ENCODE measurements at regions not wholly inside any gene's neighbourhood (a gene's known extent, or its start where the extent isn't known, plus 50 kb on each side); places are given as distances from the start of the nearest gene placed in this dataset.

DNA sequence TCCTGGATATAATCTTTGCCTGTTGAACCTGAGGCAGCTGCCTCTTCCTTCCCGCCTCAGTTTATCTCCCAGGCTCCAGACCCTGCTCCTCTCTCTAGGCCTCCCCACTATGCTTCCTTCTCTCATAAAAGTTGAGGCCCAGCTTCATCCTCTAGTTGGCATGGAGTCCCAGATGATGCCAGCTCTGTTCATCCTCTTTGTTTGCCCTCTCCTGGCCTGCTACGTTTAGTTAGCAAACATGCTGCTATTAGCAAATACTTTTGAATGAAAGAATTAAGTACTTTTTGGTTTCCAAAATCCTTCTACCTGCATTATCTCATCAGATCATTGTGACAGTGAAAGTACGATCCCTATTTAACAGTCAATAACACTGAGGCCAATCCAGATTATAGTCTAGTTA is 472.5 kb downstream of the COG6 start:
- Histone ChIP-seq H3K27ac (no peak overlapping the region), H3K4me3 (no peak overlapping the region), H3K9me3 (no peaks in the 10 kb centered on the region), H3K4me1 (replicated peaks) (no peaks in the 10 kb centered on the region), H3K36me3 (no peaks in the 10 kb centered on the region), H3K27me3 (replicated peaks; ENCODE audit: insufficient read depth) (no peaks in the 10 kb centered on the region)
- WGBS = 78% methylated on average over 3 of the region's 3 CpGs
- intact Hi-C loops (cut with DNase I) = no loop called here
- DNase-seq (ENCODE audit: low spot score) = no peak
- TF ChIP-seq POLR2A (IDR thresholded peaks at IDR 0.05) (no peak), POLR2AphosphoS5 (IDR thresholded peaks at IDR 0.05) (no peak)
- TF ChIP-seq, protein P1, sequence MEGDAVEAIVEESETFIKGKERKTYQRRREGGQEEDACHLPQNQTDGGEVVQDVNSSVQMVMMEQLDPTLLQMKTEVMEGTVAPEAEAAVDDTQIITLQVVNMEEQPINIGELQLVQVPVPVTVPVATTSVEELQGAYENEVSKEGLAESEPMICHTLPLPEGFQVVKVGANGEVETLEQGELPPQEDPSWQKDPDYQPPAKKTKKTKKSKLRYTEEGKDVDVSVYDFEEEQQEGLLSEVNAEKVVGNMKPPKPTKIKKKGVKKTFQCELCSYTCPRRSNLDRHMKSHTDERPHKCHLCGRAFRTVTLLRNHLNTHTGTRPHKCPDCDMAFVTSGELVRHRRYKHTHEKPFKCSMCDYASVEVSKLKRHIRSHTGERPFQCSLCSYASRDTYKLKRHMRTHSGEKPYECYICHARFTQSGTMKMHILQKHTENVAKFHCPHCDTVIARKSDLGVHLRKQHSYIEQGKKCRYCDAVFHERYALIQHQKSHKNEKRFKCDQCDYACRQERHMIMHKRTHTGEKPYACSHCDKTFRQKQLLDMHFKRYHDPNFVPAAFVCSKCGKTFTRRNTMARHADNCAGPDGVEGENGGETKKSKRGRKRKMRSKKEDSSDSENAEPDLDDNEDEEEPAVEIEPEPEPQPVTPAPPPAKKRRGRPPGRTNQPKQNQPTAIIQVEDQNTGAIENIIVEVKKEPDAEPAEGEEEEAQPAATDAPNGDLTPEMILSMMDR (IDR thresholded peaks at IDR 0.05) = no peak

DNA sequence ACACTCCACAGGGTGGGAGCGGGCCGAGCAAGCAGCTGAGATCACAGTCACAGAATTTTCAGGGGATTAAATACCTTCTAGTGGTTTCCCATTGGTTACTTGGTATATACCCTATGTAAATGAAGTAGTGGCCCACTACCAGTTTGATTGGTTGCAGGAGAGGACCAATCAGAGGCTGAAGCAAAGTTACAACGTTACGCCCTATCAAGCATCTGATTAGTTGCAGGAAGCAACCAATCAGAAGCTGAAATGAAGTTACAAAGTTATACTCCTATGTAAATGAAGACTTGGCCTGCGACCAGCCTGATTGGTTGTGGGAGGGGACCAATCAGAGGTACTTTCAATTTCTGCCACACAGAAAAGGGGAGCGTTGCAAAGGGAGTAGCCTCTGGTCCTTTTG is 474.0 kb downstream of the COG6 start:
- no peaks in the 10 kb centered on the region for H3K4me1 ChIP-seq (replicated peaks)
- H3K4me3 ChIP-seq = no peak overlapping the region
- no peaks in the 10 kb centered on the region for H3K27me3 ChIP-seq (replicated peaks; ENCODE audit: insufficient read depth)
- TF ChIP-seq POLR2AphosphoS5 (IDR thresholded peaks at IDR 0.05) (no peak), POLR2A (IDR thresholded peaks at IDR 0.05) (no peak)
- TF ChIP-seq, protein P1 (IDR thresholded peaks at IDR 0.05) = no peak
- no peak for DNase-seq (ENCODE audit: low spot score)
- 94% methylated on average over 6 of the region's 6 CpGs for WGBS
- H3K36me3 ChIP-seq = no peaks in the 10 kb centered on the region
- no peaks in the 10 kb centered on the region for H3K9me3 ChIP-seq
- intact Hi-C loops (cut with DNase I) = no loop called here
- H3K27ac ChIP-seq = no peak overlapping the region

DNA sequence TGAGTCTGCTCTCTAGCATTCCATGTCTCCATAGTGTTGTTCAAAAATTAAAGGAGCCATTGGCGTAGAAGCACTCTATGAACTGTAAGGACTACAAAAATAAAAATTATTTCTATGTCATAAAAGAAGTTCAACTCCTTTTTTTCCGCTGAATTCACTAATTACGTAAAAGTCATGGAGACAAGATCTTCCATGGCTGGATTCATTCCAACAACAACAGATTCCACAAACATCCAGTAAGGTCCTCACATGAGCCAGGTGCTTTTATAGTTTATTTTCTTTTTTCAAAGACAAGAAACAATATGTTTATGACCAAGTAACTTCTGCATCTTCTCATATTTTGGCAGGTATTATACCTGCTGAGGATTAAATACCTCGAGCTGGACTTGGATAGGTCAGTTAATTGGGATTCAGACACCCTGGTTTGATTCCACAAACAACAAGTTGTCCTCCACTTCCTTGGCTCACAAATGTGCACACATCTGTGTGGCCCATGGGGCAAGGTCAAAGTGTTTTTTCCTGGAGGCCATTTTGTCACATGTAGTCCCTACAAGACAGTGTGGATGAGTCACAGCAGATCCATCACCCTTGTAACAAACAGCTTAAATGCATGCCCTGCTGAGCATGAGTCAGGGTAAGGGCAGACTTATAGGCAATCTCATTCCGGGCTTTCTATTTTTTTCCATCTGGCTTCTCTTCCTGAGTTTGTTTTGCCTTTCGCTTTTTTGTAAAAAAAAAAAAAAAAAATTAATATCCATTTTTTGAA is 475.6 kb downstream of the COG6 start:
- Histone ChIP-seq H3K9me3 (no peaks in the 10 kb centered on the region), H3K36me3 (no peaks in the 10 kb centered on the region), H3K27me3 (replicated peaks; ENCODE audit: insufficient read depth) (no peaks in the 10 kb centered on the region), H3K4me3 (no peak overlapping the region), H3K4me1 (replicated peaks) (no peaks in the 10 kb centered on the region), H3K27ac (no peak overlapping the region)
- WGBS = 91% methylated on average over 6 of the region's 6 CpGs
- intact Hi-C loops (cut with DNase I) = loop anchor here (5.0 kb wide), 1 partner anchor 536 kb away; the partner anchor contains the start of gene FOXO1
- no peak for DNase-seq (ENCODE audit: low spot score)
- TF ChIP-seq, protein P1 (IDR thresholded peaks at IDR 0.05) = no peak
- TF ChIP-seq POLR2AphosphoS5 (IDR thresholded peaks at IDR 0.05) (no peak), POLR2A (IDR thresholded peaks at IDR 0.05) (no peak)

DNA sequence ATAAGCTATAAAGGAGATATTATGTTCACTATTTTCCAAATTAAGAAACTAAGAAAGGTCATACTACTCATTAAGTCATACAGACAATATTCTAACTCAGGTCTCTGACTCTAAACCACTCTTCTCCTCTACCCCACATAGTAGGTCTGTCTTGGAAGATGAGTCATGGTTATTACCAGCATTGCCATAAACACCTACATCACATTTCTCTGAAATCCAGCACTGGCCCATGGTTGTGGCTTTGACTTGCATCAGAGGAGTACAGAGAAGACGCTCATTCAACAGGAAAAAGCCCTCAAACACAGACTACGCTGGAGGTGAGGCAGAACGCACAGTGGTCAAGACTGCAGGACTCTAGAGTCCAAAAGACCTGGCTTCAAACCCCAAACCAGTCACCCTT is 476.8 kb downstream of the COG6 start:
- Histone ChIP-seq H3K27me3 (replicated peaks; ENCODE audit: insufficient read depth) (no peaks in the 10 kb centered on the region), H3K4me1 (replicated peaks) (no peaks in the 10 kb centered on the region), H3K4me3 (no peak overlapping the region), H3K9me3 (no peaks in the 10 kb centered on the region), H3K36me3 (no peaks in the 10 kb centered on the region), H3K27ac (no peak overlapping the region)
- TF ChIP-seq POLR2A (IDR thresholded peaks at IDR 0.05) = no peak
- TF ChIP-seq, protein P1 (IDR thresholded peaks at IDR 0.05) = no peak
- TF ChIP-seq POLR2AphosphoS5 (IDR thresholded peaks at IDR 0.05) = no peak
- intact Hi-C loops (cut with DNase I) = loop anchor here (5.0 kb wide), 1 partner anchor 535 kb away; the partner anchor contains the start of gene FOXO1
- WGBS = 96% methylated on average over 3 of the region's 3 CpGs
- DNase-seq (ENCODE audit: low spot score) = no peak

DNA sequence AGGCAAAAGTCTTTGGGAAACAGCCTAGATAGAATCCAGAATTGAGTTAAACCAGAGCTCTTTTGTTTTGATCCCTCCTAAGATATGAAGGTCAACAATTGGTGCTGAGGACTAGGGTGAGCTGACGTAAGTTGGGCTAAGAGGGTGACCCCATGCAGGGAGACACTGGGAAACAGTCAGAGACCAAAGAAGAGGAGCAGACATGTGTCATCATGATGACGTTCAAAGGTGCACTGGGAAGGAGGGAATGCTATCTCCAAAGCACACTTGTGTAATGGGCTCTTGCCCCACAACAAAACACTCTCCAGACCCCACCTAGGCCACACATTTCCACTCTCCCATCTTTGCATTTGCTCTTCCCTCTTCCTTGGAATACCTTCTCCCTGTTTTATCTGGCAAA is 481.4 kb downstream of the COG6 start:
- Histone ChIP-seq H3K4me3 (no peak overlapping the region), H3K9me3 (no peaks in the 10 kb centered on the region), H3K36me3 (no peaks in the 10 kb centered on the region), H3K27ac (no peak overlapping the region), H3K27me3 (replicated peaks; ENCODE audit: insufficient read depth) (no peaks in the 10 kb centered on the region), H3K4me1 (replicated peaks) (no peaks in the 10 kb centered on the region)
- intact Hi-C loops (cut with DNase I) = no loop called here
- 98% methylated on average over 2 of the region's 2 CpGs for WGBS
- no peak for DNase-seq (ENCODE audit: low spot score)
- TF ChIP-seq POLR2A (IDR thresholded peaks at IDR 0.05) (no peak), POLR2AphosphoS5 (IDR thresholded peaks at IDR 0.05) (no peak)
- TF ChIP-seq, protein P1 (IDR thresholded peaks at IDR 0.05) = no peak
